H9 (cell line): ENCODE measurements at regions not wholly inside any gene's neighbourhood (a gene's known extent, or its start where the extent isn't known, plus 50 kb on each side); places are given as distances from the start of the nearest gene placed in this dataset.

ENCODE experiments used
- DNase-seq: peaks from one replicate; pipeline ENCODE4 v3.0.0-alpha.2; 2017
- H2AFZ ChIP-seq: one replicate; pipeline ENCODE4 v1.6.1; 2013; ENCODE audit warnings: mild to moderate bottlenecking, low read length, control low read depth, moderate library complexity
- H2AK5ac ChIP-seq: 2 replicates; pipeline ENCODE4 v1.6.1; 2013; ENCODE audit warnings: low read length, control low read depth, mixed read lengths; ENCODE audit not compliant: insufficient read length
- H2BK120ac ChIP-seq: one replicate; pipeline ENCODE4 v1.6.1; 2013; ENCODE audit warnings: low read depth, mild to moderate bottlenecking, low read length, control low read depth, inconsistent platforms; ENCODE audit not compliant: poor library complexity, severe bottlenecking
- H2BK12ac ChIP-seq: 2 replicates; pipeline ENCODE4 v1.6.1; 2013; ENCODE audit warnings: low read length, control low read depth, mixed read lengths, low read depth; ENCODE audit not compliant: insufficient read length
- H2BK15ac ChIP-seq: 2 replicates; pipeline ENCODE4 v1.6.1; 2013; ENCODE audit warnings: low read depth, low read length, control low read depth
- H2BK20ac ChIP-seq: one replicate; pipeline ENCODE4 v1.6.1; 2013; ENCODE audit warnings: low read depth, mild to moderate bottlenecking, low read length, control low read depth, inconsistent platforms; ENCODE audit not compliant: poor library complexity, severe bottlenecking
- H2BK5ac ChIP-seq: 2 replicates; pipeline ENCODE4 v1.6.1; 2013; ENCODE audit warnings: low read length, control low read depth, mixed read lengths; ENCODE audit not compliant: insufficient read length
- H3K14ac ChIP-seq: 2 replicates; pipeline ENCODE4 v1.6.1; 2013; ENCODE audit warnings: low read length, control low read depth; ENCODE audit not compliant: insufficient read depth
- H3K18ac ChIP-seq: 2 replicates; pipeline ENCODE4 v1.6.1; 2013; ENCODE audit warnings: low read depth, mild to moderate bottlenecking, mixed read lengths, low read length, control low read depth; ENCODE audit not compliant: insufficient read length
- H3K23ac ChIP-seq: 2 replicates; pipeline ENCODE4 v1.6.1; 2013; ENCODE audit warnings: low read length, control low read depth, mixed read lengths, low read depth; ENCODE audit not compliant: insufficient read length
- H3K23me2 ChIP-seq: 2 replicates; pipeline ENCODE4 v1.6.1; 2013; ENCODE audit warnings: low read depth, mild to moderate bottlenecking, mixed read lengths, low read length, control low read depth; ENCODE audit not compliant: insufficient read length, poor library complexity, severe bottlenecking
- H3K27ac ChIP-seq: 2 replicates; pipeline ENCODE4 v1.5.1; 2013; ENCODE audit warnings: low read length, control low read depth, mixed read lengths, low read depth; ENCODE audit not compliant: insufficient read length
- H3K27me3 ChIP-seq: 2 replicates; pipeline ENCODE4 v1.6.1; 2013; ENCODE audit warnings: low read length, control low read depth, inconsistent platforms; ENCODE audit not compliant: insufficient read depth
- H3K4ac ChIP-seq: 2 replicates; pipeline ENCODE4 v1.6.1; 2013; ENCODE audit warnings: low read depth, mild to moderate bottlenecking, control low read depth, inconsistent platforms, low read length, moderate library complexity
- H3K4me1 ChIP-seq: 2 replicates; pipeline ENCODE4 v1.6.1; 2013; ENCODE audit warnings: low read length, control low read depth, inconsistent platforms; ENCODE audit not compliant: insufficient read depth
- H3K4me2 ChIP-seq: 2 replicates; pipeline ENCODE4 v1.6.1; 2013; ENCODE audit warnings: low read length, control low read depth, mixed read lengths; ENCODE audit not compliant: insufficient read length, insufficient read depth
- H3K56ac ChIP-seq: 2 replicates; pipeline ENCODE4 v1.6.1; 2013; ENCODE audit warnings: low read depth, mild to moderate bottlenecking, mixed read lengths, low read length, control low read depth; ENCODE audit not compliant: insufficient read length
- H3K79me1 ChIP-seq: 2 replicates; pipeline ENCODE4 v1.6.1; 2013; ENCODE audit warnings: low read depth, mild to moderate bottlenecking, moderate library complexity, low read length, control low read depth, inconsistent platforms; ENCODE audit not compliant: insufficient read depth, poor library complexity, severe bottlenecking
- H3K79me2 ChIP-seq: 2 replicates; pipeline ENCODE4 v1.6.1; 2013; ENCODE audit warnings: low read length, control low read depth, inconsistent platforms; ENCODE audit not compliant: insufficient read depth
- H3K9ac ChIP-seq: 2 replicates; pipeline ENCODE4 v1.6.1; 2013; ENCODE audit warnings: low read length, control low read depth, mixed read lengths; ENCODE audit not compliant: insufficient read length; ENCODE audit errors: extremely low read depth
- H3K9me3 ChIP-seq: one replicate; pipeline ENCODE4 v1.6.1; 2013; ENCODE audit warnings: low read depth, low read length, inconsistent platforms; ENCODE audit not compliant: control insufficient read depth
- H3T11ph ChIP-seq: one replicate; pipeline ENCODE4 v1.6.1; 2013; ENCODE audit warnings: mild to moderate bottlenecking, low read length, control low read depth, inconsistent platforms
- H4K20me1 ChIP-seq: one replicate; pipeline ENCODE4 v1.6.1; 2013; ENCODE audit not compliant: control insufficient read depth, insufficient read length, insufficient read depth
- H4K5ac ChIP-seq: 2 replicates; pipeline ENCODE4 v1.6.1; 2013; ENCODE audit warnings: low read depth, mild to moderate bottlenecking, mixed read lengths, low read length, control low read depth; ENCODE audit not compliant: insufficient read length
- H4K8ac ChIP-seq: replicated peaks from 2 replicates; pipeline ENCODE4 v1.6.1; 2013; ENCODE audit warnings: low read length, control low read depth, mixed read lengths, low read depth; ENCODE audit not compliant: insufficient read length
- H4K91ac ChIP-seq: 2 replicates; pipeline ENCODE4 v1.6.1; 2013; ENCODE audit warnings: low read depth, mild to moderate bottlenecking, moderate library complexity, mixed read lengths, low read length, control low read depth; ENCODE audit not compliant: insufficient read length
- H3K27ac Mint-ChIP-seq, 3 experiments: 2 replicates in 2 of 3; 3 replicates in 1 of 3; pipeline ENCODE4 v1.8.0; 2020 to 2021; ENCODE audit warnings: mixed read lengths in 3 of 3, mild to moderate bottlenecking in 1 of 3, moderate library complexity in 1 of 3
- H3K27me3 Mint-ChIP-seq: 2 replicates; pipeline ENCODE4 v1.8.0; 2021; ENCODE audit warnings: low read depth, mild to moderate bottlenecking, moderate library complexity, mixed read lengths
- H3K36me3 Mint-ChIP-seq, 3 experiments: 2 replicates in 2 of 3; 3 replicates in 1 of 3; pipeline ENCODE4 v1.8.0; 2020 to 2021; ENCODE audit warnings: low read depth in 3 of 3, mixed read lengths in 3 of 3; ENCODE audit not compliant: insufficient read depth in 1 of 3
- H3K4me1 Mint-ChIP-seq, 2 experiments: 2 replicates each; pipeline ENCODE4 v1.8.0; 2020; ENCODE audit warnings: mixed read lengths in 2 of 2
- H3K4me3 Mint-ChIP-seq, 2 experiments: 2 replicates in 1 of 2; 3 replicates in 1 of 2; pipeline ENCODE4 v1.8.0; 2020 to 2021; ENCODE audit warnings: mild to moderate bottlenecking in 2 of 2, mixed read lengths in 2 of 2, moderate library complexity in 1 of 2
- H3K9me3 Mint-ChIP-seq, 2 experiments: 2 replicates in 1 of 2; 3 replicates in 1 of 2; pipeline ENCODE4 v1.8.0; 2020; ENCODE audit warnings: mild to moderate bottlenecking in 2 of 2, mixed read lengths in 2 of 2, moderate library complexity in 1 of 2
- CTCF ChIP-seq: fragments of 200-600 bp; sonication (generic); conservative IDR thresholded peaks from 3 replicates; pipeline ENCODE4 v1.8.0; 2021; ENCODE audit warnings: antibody characterized with exemption, mild to moderate bottlenecking
- WGBS: extraction: QIAGEN DNeasy Blood & Tissue Kit; methylation state at CpG from one replicate; pipeline ENCODE4 v1.1.7; 2013; ENCODE audit warnings: missing lambda C conversion rate, low lambda C conversion rate, mixed read lengths; ENCODE audit not compliant: insufficient read length; ENCODE audit errors: extremely low coverage; 5-methylcytosine and 5-hydroxymethylcytosine counted together

- Mint-ChIP-seq H3K36me3 (0 out of 7 replicates have a peak, but pooled peaks cover 0 to 4% (median 0%) of the 10 kb centered on the region in 3 experiments), H3K9me3 (no peaks in the 10 kb centered on the region; a peak in 1 of 5 replicates), H3K27me3 (no peaks in the 10 kb centered on the region), H3K4me1 (peaks cover 0 to 5% of the 10 kb centered on the region in 2 experiments; a peak in 1 of 4 replicates), H3K4me3 (no peak overlapping the region), H3K27ac (no peak overlapping the region)
- Histone ChIP-seq H2BK5ac (no peak overlapping the region), H3K79me2 (no peaks in the 10 kb centered on the region), H4K8ac (no peak overlapping the region), H2BK20ac (no peak overlapping the region), H3K27me3 (no peaks in the 10 kb centered on the region), H3K18ac (no peak overlapping the region), H3K27ac (no peak overlapping the region), H3T11ph (no peak overlapping the region), H2BK120ac (no peak overlapping the region), H3K9ac (no peak overlapping the region), H3K23ac (no peak overlapping the region), H4K20me1 (no peaks in the 10 kb centered on the region), H3K56ac (no peak overlapping the region), H3K4me2 (no peak overlapping the region), H3K9me3 (no peaks in the 10 kb centered on the region), H4K5ac (no peak overlapping the region), H2AK5ac (no peak overlapping the region), H4K91ac (no peak overlapping the region), H2BK15ac (no peak overlapping the region), H2BK12ac (no peak overlapping the region), H3K4ac (no peak overlapping the region), H3K14ac (no peak overlapping the region), H3K23me2 (no peaks in the 10 kb centered on the region), H3K4me1 (peaks cover 4% of the 10 kb centered on the region), H2AFZ (no peak overlapping the region), H3K79me1 (no peaks in the 10 kb centered on the region)
- DNase-seq: no peak
- TF ChIP-seq CTCF: 0 out of 3 replicates have a peak, but pooled peaks have one; percentile 19
- WGBS: 100% methylated on average over 3 of the region's 8 CpGs
Observed at GRCh38 chr4:188821500-188821899, 682.3 kb downstream of the TRIML1 start.
